ENCODE measurements at regions not wholly inside any gene's neighbourhood (a gene's known extent, or its start where the extent isn't known, plus 50 kb on each side); places are given as distances from the start of the nearest gene placed in this dataset.

- TF ChIP-seq CTCF (IDR thresholded peaks at IDR 0.05; ENCODE audit: low read length) (no peak), EZH2 (IDR thresholded peaks at IDR 0.05; ENCODE audit: borderline replicate concordance, low read length) (no peak)
These were observed 969.8 kb upstream of the ADGRL4 start for GRCh38 chr1:79976287-79976686.
